ENCODE measurements at regions not wholly inside any gene's neighbourhood (a gene's known extent, or its start where the extent isn't known, plus 50 kb on each side); places are given as distances from the start of the nearest gene placed in this dataset.

- TF ChIP-seq CTCF (IDR thresholded peaks at IDR 0.05), result no peak
- no peak for TF ChIP-seq POLR2A (IDR thresholded peaks at IDR 0.05)
These were observed 940.0 kb upstream of the GRIA3 start for GRCh38 chrX:122244080-122244479.

All from thyroid gland (tissue), 4 donors.